ENCODE measurements at regions not wholly inside any gene's neighbourhood (a gene's known extent, or its start where the extent isn't known, plus 50 kb on each side); places are given as distances from the start of the nearest gene placed in this dataset.

GRCh38 chr1:163443863-163444262 lies 122.1 kb downstream of the NUF2 start:
- Histone ChIP-seq H3K27ac (ENCODE audit: low read depth in 2 of 2, low read length in 2 of 2) (no peak overlapping the region), H3K4me1 (ENCODE audit: control insufficient read depth in 2 of 3, insufficient read depth in 2 of 3, low read depth in 1 of 3, low read length in 3 of 3) (no peaks in the 10 kb centered on the region), H3K27me3 (ENCODE audit: control insufficient read depth, insufficient read depth, low read length) (no peaks in the 10 kb centered on the region), H3K4me3 (ENCODE audit: low read length in 3 of 3) (no peak overlapping the region), H3K36me3 (ENCODE audit: control insufficient read depth in 2 of 3, insufficient read depth in 3 of 3, low read length in 3 of 3) (no peaks in the 10 kb centered on the region), H3K9ac (ENCODE audit: low read length in 3 of 3) (no peak overlapping the region), H3K9me3 (ENCODE audit: control insufficient read depth in 2 of 3, insufficient read depth in 1 of 3, low read length in 3 of 3) (no peaks in the 10 kb centered on the region)
- no peak for TF ChIP-seq CTCF (IDR thresholded peaks at IDR 0.05; ENCODE audit: borderline replicate concordance, extremely low read depth, insufficient read depth)
- DNase-seq, result no peak
- FAIRE-seq, result no peak
- intact Hi-C loops (cut with DNase I), result no loop called here

- TF ChIP-seq CTCF (IDR thresholded peaks at IDR 0.05; ENCODE audit: borderline replicate concordance, extremely low read depth, insufficient read depth), result no peak
- no peak for DNase-seq
- H3K36me3 ChIP-seq (ENCODE audit: control insufficient read depth in 2 of 3, insufficient read depth in 3 of 3, low read length in 3 of 3), result no peaks in the 10 kb centered on the region
- no peak overlapping the region for H3K9ac ChIP-seq (ENCODE audit: low read length in 3 of 3)
- intact Hi-C loops (cut with DNase I), result no loop called here
- no peaks in the 10 kb centered on the region for H3K4me1 ChIP-seq (ENCODE audit: control insufficient read depth in 2 of 3, insufficient read depth in 2 of 3, low read depth in 1 of 3, low read length in 3 of 3)
- H3K27me3 ChIP-seq (ENCODE audit: control insufficient read depth, insufficient read depth, low read length), result no peaks in the 10 kb centered on the region
- H3K9me3 ChIP-seq (ENCODE audit: control insufficient read depth in 2 of 3, insufficient read depth in 1 of 3, low read length in 3 of 3), result no peaks in the 10 kb centered on the region
- no peak overlapping the region for H3K4me3 ChIP-seq (ENCODE audit: low read length in 3 of 3)
- H3K27ac ChIP-seq (ENCODE audit: low read depth in 2 of 2, low read length in 2 of 2), result no peak overlapping the region
- no peak for FAIRE-seq
Measured at GRCh38 chr1:163444665-163445064, 122.9 kb downstream of the NUF2 start.

- no peaks in the 10 kb centered on the region for H3K36me3 ChIP-seq (ENCODE audit: control insufficient read depth in 2 of 3, insufficient read depth in 3 of 3, low read length in 3 of 3)
- DNase-seq, result peak in 1 of 5 donors; percentile 20
- H3K9ac ChIP-seq (ENCODE audit: low read length in 3 of 3), result no peak overlapping the region
- H3K9me3 ChIP-seq (ENCODE audit: control insufficient read depth in 2 of 3, insufficient read depth in 1 of 3, low read length in 3 of 3), result no peaks in the 10 kb centered on the region
- no peaks in the 10 kb centered on the region for H3K4me1 ChIP-seq (ENCODE audit: control insufficient read depth in 2 of 3, insufficient read depth in 2 of 3, low read depth in 1 of 3, low read length in 3 of 3)
- intact Hi-C loops (cut with DNase I), result no loop called here
- H3K27me3 ChIP-seq (ENCODE audit: control insufficient read depth, insufficient read depth, low read length), result no peaks in the 10 kb centered on the region
- H3K27ac ChIP-seq (ENCODE audit: low read depth in 2 of 2, low read length in 2 of 2), result no peak overlapping the region
- FAIRE-seq, result no peak
- no peak for TF ChIP-seq CTCF (IDR thresholded peaks at IDR 0.05; ENCODE audit: borderline replicate concordance, extremely low read depth, insufficient read depth)
- no peak overlapping the region for H3K4me3 ChIP-seq (ENCODE audit: low read length in 3 of 3)
Measured at GRCh38 chr1:163450986-163451385, 129.2 kb downstream of the NUF2 start.

- intact Hi-C loops (cut with DNase I), result no loop called here
- Histone ChIP-seq H3K36me3 (ENCODE audit: control insufficient read depth in 2 of 3, insufficient read depth in 3 of 3, low read length in 3 of 3) (no peaks in the 10 kb centered on the region), H3K27ac (ENCODE audit: low read depth in 2 of 2, low read length in 2 of 2) (no peak overlapping the region), H3K4me3 (ENCODE audit: low read length in 3 of 3) (no peak overlapping the region), H3K4me1 (ENCODE audit: control insufficient read depth in 2 of 3, insufficient read depth in 2 of 3, low read depth in 1 of 3, low read length in 3 of 3) (no peaks in the 10 kb centered on the region), H3K27me3 (ENCODE audit: control insufficient read depth, insufficient read depth, low read length) (no peaks in the 10 kb centered on the region), H3K9me3 (ENCODE audit: control insufficient read depth in 2 of 3, insufficient read depth in 1 of 3, low read length in 3 of 3) (no peaks in the 10 kb centered on the region), H3K9ac (ENCODE audit: low read length in 3 of 3) (no peak overlapping the region)
- DNase-seq, result no peak
- TF ChIP-seq CTCF (IDR thresholded peaks at IDR 0.05; ENCODE audit: borderline replicate concordance, extremely low read depth, insufficient read depth), result no peak
- FAIRE-seq, result no peak
Measured at GRCh38 chr1:163459539-163459938, 137.8 kb downstream of the NUF2 start.

All from kidney (tissue), 13 donors.